ENCODE measurements at regions not wholly inside any gene's neighbourhood (a gene's known extent, or its start where the extent isn't known, plus 50 kb on each side); places are given as distances from the start of the nearest gene placed in this dataset.

DNA sequence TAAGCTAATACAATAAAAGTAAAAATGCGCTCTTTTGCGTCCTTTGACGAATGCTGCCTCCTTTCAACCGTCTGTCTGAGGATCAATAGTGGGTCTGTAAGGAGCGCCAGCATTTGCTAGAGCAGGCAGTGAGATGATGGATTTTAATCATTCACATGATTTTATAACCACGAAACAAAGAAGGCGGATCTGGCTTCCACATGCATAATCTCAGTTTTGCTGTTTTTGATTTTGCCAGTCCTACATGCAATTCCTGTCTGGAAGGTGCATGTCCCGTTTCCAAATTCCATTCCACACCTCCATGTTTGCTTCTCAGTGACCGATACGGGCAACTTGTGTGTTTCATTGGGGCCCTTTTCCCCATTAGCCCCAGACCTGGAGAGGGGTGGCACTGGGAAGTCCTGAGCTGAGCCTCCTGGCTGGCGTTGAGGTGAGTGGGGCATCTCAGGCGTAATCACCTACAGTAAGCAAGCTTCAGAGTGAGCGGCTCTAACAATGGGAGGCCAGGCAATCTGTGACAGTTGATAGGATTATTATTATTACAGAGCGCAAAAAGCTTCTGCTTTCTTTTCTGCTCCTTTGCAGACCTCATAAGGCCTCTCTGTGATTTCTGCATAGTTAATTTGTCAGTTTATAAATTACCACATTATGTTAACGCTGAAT lies 405.4 kb downstream of the ZSWIM6 start:
- peak overlapping the region; percentile 45; the same call in 1 of the 2 replicates for H2AFZ ChIP-seq (ENCODE audit: low read length)
- no peak for TF ChIP-seq JUN (IDR thresholded peaks at IDR 0.05; ENCODE audit: low read depth, low read length)
- no peak for TF ChIP-seq GABPA (IDR thresholded peaks at IDR 0.05; ENCODE audit: borderline replicate concordance, insufficient read depth, low read length)
- no peak for TF ChIP-seq GTF2F1 (IDR thresholded peaks at IDR 0.05; ENCODE audit: borderline replicate concordance, low read depth, low read length)
- no peak for TF ChIP-seq MAFK (IDR thresholded peaks at IDR 0.05; ENCODE audit: low read depth, low read length)
- TF ChIP-seq BCL11A (IDR thresholded peaks at IDR 0.05; ENCODE audit: low read depth in 2 of 2, low read length in 2 of 2): no peak
- TF ChIP-seq KDM5A (IDR thresholded peaks at IDR 0.05; ENCODE audit: low read length): no peak
- TF ChIP-seq SP1 (IDR thresholded peaks at IDR 0.05; ENCODE audit: low read depth, low read length): no peak
- no peak for TF ChIP-seq EZH2 (IDR thresholded peaks at IDR 0.05; ENCODE audit: low read depth, low read length, severe bottlenecking)
- TF ChIP-seq SP4 (IDR thresholded peaks at IDR 0.05; ENCODE audit: low read length): no peak
- no peak for TF ChIP-seq CBX5 (IDR thresholded peaks at IDR 0.05; ENCODE audit: low read depth, low read length)
- no peak for TF ChIP-seq ATF3 (IDR thresholded peaks at IDR 0.05; ENCODE audit: insufficient read depth, low read depth, low read length)
- no peak for TF ChIP-seq KDM1A (IDR thresholded peaks at IDR 0.05; ENCODE audit: borderline replicate concordance, low read length)
- no peak for TF ChIP-seq FOSL1 (IDR thresholded peaks at IDR 0.05; ENCODE audit: insufficient read depth, low read depth, low read length)

More for the DNA sequence above, 405.4 kb downstream of the ZSWIM6 start:
- H2BK5ac ChIP-seq (ENCODE audit: low read depth, low read length): no peak overlapping the region
- peak overlapping the region in 1 of 4 experiments; percentile 15; a peak in 1 of 7 replicates for H3K9ac ChIP-seq (replicated peaks in 1 of 4; ENCODE audit: extremely low read depth in 1 of 4, low read depth in 3 of 4, low read length in 3 of 4)
- no peak overlapping the region; the same call in 1 of the 2 replicates for H2AK5ac ChIP-seq (ENCODE audit: low read depth, low read length)
- H2BK120ac ChIP-seq (replicated peaks; ENCODE audit: low read depth, low read length): no peak overlapping the region
- no peak overlapping the region for H3K23ac ChIP-seq (ENCODE audit: insufficient read length)
- 92% methylated on average over 15 of the region's 15 CpGs; no CpG with 5 or more reads in 1 of the 2 experiments for WGBS, 2 experiments (ENCODE audit: extremely low coverage in 1 of 2, insufficient coverage in 1 of 2, insufficient read length in 1 of 2, insufficient replicate concordance in 2 of 2, low coverage in 1 of 2, low lambda C conversion rate in 2 of 2, missing lambda C conversion rate in 1 of 2)
- DNase-seq (ENCODE audit: low read depth in 1 of 2, low spot score in 2 of 2) (no peak), FAIRE-seq (no peak)
- no peak overlapping the region for H3K4me3 ChIP-seq (ENCODE audit: extremely low read depth in 1 of 4, insufficient read depth in 2 of 4, low read depth in 3 of 4, low read length in 4 of 4)
- H3K4me2 ChIP-seq (ENCODE audit: insufficient read depth in 1 of 2, low read depth in 2 of 2, low read length in 2 of 2): no peak overlapping the region
- no peaks in the 10 kb centered on the region for H3K79me2 ChIP-seq (ENCODE audit: control insufficient read depth in 1 of 2, insufficient read depth in 2 of 2, low read length in 2 of 2)
- H4K20me1 ChIP-seq (replicated peaks in 1 of 2; ENCODE audit: control insufficient read depth in 1 of 2, insufficient read depth in 2 of 2, low read length in 2 of 2): no peaks in the 10 kb centered on the region
- H3K4me1 ChIP-seq (replicated peaks in 1 of 4; ENCODE audit: control insufficient read depth in 3 of 4, insufficient read depth in 4 of 4, low read length in 3 of 4): peaks cover 2 to 8% (median 4%) of the 10 kb centered on the region in 4 experiments; a peak in 5 of 7 replicates
- no peaks in the 10 kb centered on the region for H3K79me1 ChIP-seq (ENCODE audit: low read depth, low read length)
- no peaks in the 10 kb centered on the region for H3K9me3 ChIP-seq (ENCODE audit: insufficient read depth in 2 of 2, low read depth in 1 of 2, low read length in 1 of 2)
- H3K27me3 ChIP-seq (replicated peaks in 1 of 4; ENCODE audit: control insufficient read depth in 3 of 4, extremely low read depth in 1 of 4, insufficient read depth in 3 of 4, low read length in 3 of 4): peaks cover 0 to 2% (median under 1%) of the 10 kb centered on the region in 4 experiments; a peak in 2 of 7 replicates
- no peak overlapping the region for H4K5ac ChIP-seq (ENCODE audit: insufficient read length, low read depth, low read length)
- H4K8ac ChIP-seq (ENCODE audit: extremely low read depth, insufficient read depth, low read length): no peak overlapping the region
- no peak overlapping the region for H3K56ac ChIP-seq (replicated peaks; ENCODE audit: insufficient read length, low read depth, low read length)
- H2BK20ac ChIP-seq (ENCODE audit: low read length): no peak overlapping the region
- no peaks in the 10 kb centered on the region for H3K36me3 ChIP-seq (ENCODE audit: control insufficient read depth in 2 of 4, insufficient read depth in 4 of 4, low read length in 3 of 4)
- no peak overlapping the region for H2BK12ac ChIP-seq (ENCODE audit: low read depth, low read length)
- H3K27ac ChIP-seq (ENCODE audit: low read depth, low read length): no peak overlapping the region
- H4K91ac ChIP-seq (replicated peaks; ENCODE audit: insufficient read length, low read length): no peak overlapping the region
- no peak overlapping the region for H3K14ac ChIP-seq (ENCODE audit: insufficient read length)
- no peak overlapping the region for H3K4ac ChIP-seq (replicated peaks; ENCODE audit: insufficient read length, low read depth, low read length)
- no peak overlapping the region for H2BK15ac ChIP-seq (ENCODE audit: low read length)
- H3K18ac ChIP-seq (ENCODE audit: extremely low read depth, low read length): no peak overlapping the region
- ChIA-PET CTCF (ENCODE audit: partially characterized antibody) (interaction anchor here (0.6 to 1.2 kb wide), 3 partner anchors 10 to 1587 kb away, joined by 3 read pairs; no protein-coding TSS in a partner anchor), POLR2A (ENCODE audit: partially characterized antibody) (no interaction called here)
- no peaks in the 10 kb centered on the region; the same call in 1 of the 2 replicates for H3K23me2 ChIP-seq (ENCODE audit: low read depth, low read length)
